Parathyroid adenoma (tissue), 2 donors: ENCODE measurements at regions not wholly inside any gene's neighbourhood (a gene's known extent, or its start where the extent isn't known, plus 50 kb on each side); places are given as distances from the start of the nearest gene placed in this dataset.
A peak's percentile ranks its signal among the peaks of the same experiment; 100 is the strongest.

Experiments used
- H2AFZ ChIP-seq: fragments of 300-600 bp; sonication (generic); one replicate; pipeline ENCODE4 v1.7.0; 2017; ENCODE audit warnings: antibody characterized with exemption, mild to moderate bottlenecking
- H3K27ac ChIP-seq: fragments of 300-600 bp; sonication (generic); one replicate; pipeline ENCODE4 v1.7.0; 2017
- H3K27me3 ChIP-seq: fragments of 300-600 bp; sonication (generic); one replicate; pipeline ENCODE4 v1.7.0; 2017; ENCODE audit warnings: low read length; ENCODE audit not compliant: control insufficient read depth, insufficient read depth
- H3K36me3 ChIP-seq: fragments of 300-600 bp; sonication (generic); one replicate; pipeline ENCODE4 v1.7.0; 2017; ENCODE audit warnings: low read length; ENCODE audit not compliant: control insufficient read depth, insufficient read depth
- H3K4me1 ChIP-seq: fragments of 300-600 bp; sonication (generic); one replicate; pipeline ENCODE4 v1.7.0; 2017; ENCODE audit warnings: control low read depth
- H3K4me2 ChIP-seq: fragments of 300-600 bp; sonication (generic); one replicate; pipeline ENCODE4 v1.7.0; 2017; ENCODE audit warnings: low read length
- H3K4me3 ChIP-seq: fragments of 300-600 bp; sonication (generic); one replicate; pipeline ENCODE4 v1.7.0; 2017; ENCODE audit warnings: low read depth, low read length
- H3K79me2 ChIP-seq: fragments of 300-600 bp; sonication (generic); one replicate; pipeline ENCODE4 v1.7.0; 2017; ENCODE audit warnings: control low read depth
- H3K9ac ChIP-seq: fragments of 300-600 bp; sonication (generic); one replicate; pipeline ENCODE4 v1.7.0; 2017; ENCODE audit warnings: mild to moderate bottlenecking
- H3K9me3 ChIP-seq: fragments of 300-600 bp; sonication (generic); one replicate; pipeline ENCODE4 v1.7.0; 2017; ENCODE audit warnings: low read length; ENCODE audit not compliant: control insufficient read depth
- TF ChIP-seq, protein P1 (sequence below): fragments of 300-600 bp; sonication (generic); IDR thresholded peaks from one replicate; pipeline ENCODE4 v1.7.0; 2017; ENCODE audit warnings: antibody characterized with exemption, mild to moderate bottlenecking
- donor health status: primary hyperparathyroidism.

DNA sequence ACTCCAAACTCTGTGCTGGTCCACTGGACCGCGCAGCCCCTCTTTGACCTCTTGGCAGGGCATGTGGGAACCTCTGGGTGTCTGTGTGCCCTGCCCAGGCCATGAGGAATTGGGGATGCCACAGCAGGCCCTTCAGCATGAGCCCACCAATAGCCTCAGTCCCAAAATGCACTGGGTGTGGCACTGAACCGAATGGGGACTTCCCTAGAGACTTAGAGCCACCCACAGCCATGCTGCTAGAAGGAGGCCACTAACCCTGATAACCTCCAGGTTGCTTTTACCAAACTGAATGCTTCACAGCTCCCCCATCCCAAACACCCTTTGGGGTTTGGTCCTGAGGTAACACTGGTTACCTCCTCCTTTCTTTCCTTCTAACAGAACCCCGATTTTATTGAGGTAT, 302.7 kb downstream of the PIK3R1 start:
- no peak overlapping the region for H3K9ac ChIP-seq
- no peaks in the 10 kb centered on the region for H3K27me3 ChIP-seq
- no peak overlapping the region for H3K27ac ChIP-seq
- H3K36me3 ChIP-seq: no peaks in the 10 kb centered on the region
- H3K9me3 ChIP-seq: no peaks in the 10 kb centered on the region
- no peaks in the 10 kb centered on the region for H3K4me1 ChIP-seq
- no peak overlapping the region for H3K4me3 ChIP-seq
- no peaks in the 10 kb centered on the region for H3K79me2 ChIP-seq
- H2AFZ ChIP-seq: no peak overlapping the region
- TF ChIP-seq, protein P1, sequence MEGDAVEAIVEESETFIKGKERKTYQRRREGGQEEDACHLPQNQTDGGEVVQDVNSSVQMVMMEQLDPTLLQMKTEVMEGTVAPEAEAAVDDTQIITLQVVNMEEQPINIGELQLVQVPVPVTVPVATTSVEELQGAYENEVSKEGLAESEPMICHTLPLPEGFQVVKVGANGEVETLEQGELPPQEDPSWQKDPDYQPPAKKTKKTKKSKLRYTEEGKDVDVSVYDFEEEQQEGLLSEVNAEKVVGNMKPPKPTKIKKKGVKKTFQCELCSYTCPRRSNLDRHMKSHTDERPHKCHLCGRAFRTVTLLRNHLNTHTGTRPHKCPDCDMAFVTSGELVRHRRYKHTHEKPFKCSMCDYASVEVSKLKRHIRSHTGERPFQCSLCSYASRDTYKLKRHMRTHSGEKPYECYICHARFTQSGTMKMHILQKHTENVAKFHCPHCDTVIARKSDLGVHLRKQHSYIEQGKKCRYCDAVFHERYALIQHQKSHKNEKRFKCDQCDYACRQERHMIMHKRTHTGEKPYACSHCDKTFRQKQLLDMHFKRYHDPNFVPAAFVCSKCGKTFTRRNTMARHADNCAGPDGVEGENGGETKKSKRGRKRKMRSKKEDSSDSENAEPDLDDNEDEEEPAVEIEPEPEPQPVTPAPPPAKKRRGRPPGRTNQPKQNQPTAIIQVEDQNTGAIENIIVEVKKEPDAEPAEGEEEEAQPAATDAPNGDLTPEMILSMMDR: no peak
- H3K4me2 ChIP-seq: no peak overlapping the region

GRCh38 chr5:68519143-68519542, 303.6 kb downstream of the PIK3R1 start:
- H3K9me3 ChIP-seq: no peaks in the 10 kb centered on the region
- H3K4me3 ChIP-seq: no peak overlapping the region
- no peaks in the 10 kb centered on the region for H3K79me2 ChIP-seq
- H3K27me3 ChIP-seq: no peaks in the 10 kb centered on the region
- H3K4me2 ChIP-seq: no peak overlapping the region
- H2AFZ ChIP-seq: no peak overlapping the region
- H3K4me1 ChIP-seq: no peaks in the 10 kb centered on the region
- H3K36me3 ChIP-seq: no peaks in the 10 kb centered on the region
- no peak overlapping the region for H3K27ac ChIP-seq
- no peak overlapping the region for H3K9ac ChIP-seq
- TF ChIP-seq, protein P1: no peak

GRCh38 chr5:68521776-68522175, 306.2 kb downstream of the PIK3R1 start:
- Histone ChIP-seq H3K36me3 (no peaks in the 10 kb centered on the region), H3K4me2 (no peak overlapping the region), H3K79me2 (no peaks in the 10 kb centered on the region), H3K27ac (no peak overlapping the region), H3K9me3 (no peaks in the 10 kb centered on the region), H3K27me3 (no peaks in the 10 kb centered on the region), H2AFZ (no peak overlapping the region), H3K4me1 (no peaks in the 10 kb centered on the region), H3K4me3 (no peak overlapping the region), H3K9ac (no peak overlapping the region)
- TF ChIP-seq, protein P1: no peak

GRCh38 chr5:68522863-68523262, 307.3 kb downstream of the PIK3R1 start:
- Histone ChIP-seq H3K79me2 (no peaks in the 10 kb centered on the region), H2AFZ (peak overlapping the region; percentile 36), H3K36me3 (no peaks in the 10 kb centered on the region), H3K4me2 (no peak overlapping the region), H3K9ac (no peak overlapping the region), H3K27ac (no peak overlapping the region), H3K4me1 (no peaks in the 10 kb centered on the region), H3K27me3 (no peaks in the 10 kb centered on the region), H3K4me3 (no peak overlapping the region), H3K9me3 (no peaks in the 10 kb centered on the region)
- TF ChIP-seq, protein P1: no peak

DNA sequence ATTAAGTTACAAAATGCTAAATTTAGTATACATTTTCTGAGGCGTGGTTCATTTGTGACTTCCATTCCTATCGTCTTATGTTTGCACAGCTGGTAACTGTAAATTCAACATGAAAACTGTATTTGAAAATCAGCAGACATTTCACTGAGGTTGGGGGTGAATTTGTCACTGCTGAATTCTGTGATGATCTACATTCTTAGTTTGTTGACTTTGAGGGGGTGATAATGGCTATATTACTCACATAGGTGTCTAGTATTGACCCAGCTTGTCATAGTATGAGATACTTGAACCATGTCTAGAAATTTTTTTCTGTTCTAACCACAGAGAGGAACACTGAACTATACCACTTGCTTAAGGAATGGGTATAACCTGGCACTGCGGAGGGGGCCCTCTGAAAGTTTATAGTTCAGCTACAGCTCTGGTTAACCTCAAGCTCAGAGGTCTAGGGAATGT, 313.3 kb downstream of the PIK3R1 start:
- Histone ChIP-seq H3K4me1 (peaks cover 8% of the 10 kb centered on the region), H3K4me3 (no peak overlapping the region), H3K4me2 (no peak overlapping the region), H3K36me3 (no peaks in the 10 kb centered on the region), H2AFZ (no peak overlapping the region), H3K27ac (no peak overlapping the region), H3K27me3 (no peaks in the 10 kb centered on the region), H3K9me3 (no peaks in the 10 kb centered on the region), H3K9ac (no peak overlapping the region), H3K79me2 (no peaks in the 10 kb centered on the region)
- TF ChIP-seq, protein P1: no peak
